C4-2B (cell line): ENCODE measurements at regions not wholly inside any gene's neighbourhood (a gene's known extent, or its start where the extent isn't known, plus 50 kb on each side); places are given as distances from the start of the nearest gene placed in this dataset.

Source experiments
- H3K27ac ChIP-seq: fragments of 450-650 bp; 2 replicates; pipeline ENCODE4 v1.5.1; 2017
- ZFX ChIP-seq: fragments of 450-650 bp; IDR thresholded peaks from 2 replicates; pipeline ENCODE4 v1.6.1; 2017
- TF ChIP-seq, protein P1 (sequence below): fragments of 450-650 bp; conservative IDR thresholded peaks from 2 replicates; pipeline ENCODE4 v1.5.1; 2017; ENCODE audit warnings: mild to moderate bottlenecking

GRCh38 chr2:221787561-221787960 lies 215.5 kb upstream of the EPHA4 start:
- TF ChIP-seq ZFX, result no peak
- TF ChIP-seq, protein P1, sequence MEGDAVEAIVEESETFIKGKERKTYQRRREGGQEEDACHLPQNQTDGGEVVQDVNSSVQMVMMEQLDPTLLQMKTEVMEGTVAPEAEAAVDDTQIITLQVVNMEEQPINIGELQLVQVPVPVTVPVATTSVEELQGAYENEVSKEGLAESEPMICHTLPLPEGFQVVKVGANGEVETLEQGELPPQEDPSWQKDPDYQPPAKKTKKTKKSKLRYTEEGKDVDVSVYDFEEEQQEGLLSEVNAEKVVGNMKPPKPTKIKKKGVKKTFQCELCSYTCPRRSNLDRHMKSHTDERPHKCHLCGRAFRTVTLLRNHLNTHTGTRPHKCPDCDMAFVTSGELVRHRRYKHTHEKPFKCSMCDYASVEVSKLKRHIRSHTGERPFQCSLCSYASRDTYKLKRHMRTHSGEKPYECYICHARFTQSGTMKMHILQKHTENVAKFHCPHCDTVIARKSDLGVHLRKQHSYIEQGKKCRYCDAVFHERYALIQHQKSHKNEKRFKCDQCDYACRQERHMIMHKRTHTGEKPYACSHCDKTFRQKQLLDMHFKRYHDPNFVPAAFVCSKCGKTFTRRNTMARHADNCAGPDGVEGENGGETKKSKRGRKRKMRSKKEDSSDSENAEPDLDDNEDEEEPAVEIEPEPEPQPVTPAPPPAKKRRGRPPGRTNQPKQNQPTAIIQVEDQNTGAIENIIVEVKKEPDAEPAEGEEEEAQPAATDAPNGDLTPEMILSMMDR, result no peak
- no peak overlapping the region for H3K27ac ChIP-seq

GRCh38 chr2:221786297-221786926 lies 214.3 kb upstream of the EPHA4 start:
- TF ChIP-seq, protein P1, result no peak
- TF ChIP-seq ZFX, result no peak
- no peak overlapping the region for H3K27ac ChIP-seq

GRCh38 chr2:221780281-221780688 lies 208.2 kb upstream of the EPHA4 start:
- no peak overlapping the region for H3K27ac ChIP-seq
- TF ChIP-seq ZFX, result no peak
- TF ChIP-seq, protein P1, result no peak

DNA sequence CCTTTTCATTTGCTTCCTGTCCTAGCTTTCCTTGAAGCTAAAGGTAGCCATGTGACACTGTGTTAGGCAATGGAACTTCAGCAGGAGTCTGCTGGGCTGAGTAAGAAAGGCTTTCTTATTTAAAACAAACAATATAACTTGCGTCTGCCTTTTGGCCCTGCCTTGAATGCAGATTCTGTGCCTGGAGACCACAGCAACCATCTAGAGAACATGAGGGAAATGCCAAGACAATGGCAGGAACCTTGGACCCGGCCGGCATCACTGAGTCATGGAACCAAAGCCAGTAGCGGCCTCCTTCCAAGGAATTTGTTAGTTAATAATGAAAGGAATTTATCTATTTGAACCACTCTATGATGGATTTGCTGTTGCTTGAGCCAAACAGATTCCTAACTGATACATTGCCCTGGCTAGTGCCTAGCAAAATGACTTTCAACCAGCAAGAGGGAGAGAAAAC lies 207.5 kb upstream of the EPHA4 start:
- TF ChIP-seq ZFX, result no peak
- TF ChIP-seq, protein P1, result no peak
- H3K27ac ChIP-seq, result no peak overlapping the region

DNA sequence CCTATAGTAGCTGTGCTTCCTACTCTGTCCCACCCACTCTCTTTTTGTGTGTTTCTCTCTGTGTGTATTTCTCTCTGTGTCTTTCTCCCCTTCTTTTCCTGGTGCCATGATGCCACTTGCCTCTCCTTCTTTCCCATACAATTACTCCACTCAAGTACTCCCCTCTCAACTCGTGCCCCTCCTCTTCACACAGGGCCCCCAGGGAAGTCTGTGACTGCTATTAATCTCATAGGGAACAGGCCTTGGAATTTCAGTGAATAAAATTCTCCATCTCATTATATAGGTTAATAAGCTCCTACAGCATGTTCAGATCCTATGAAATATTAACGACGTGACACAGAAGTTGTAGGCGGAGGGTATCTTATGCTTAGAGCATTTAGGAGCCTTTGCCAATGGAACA lies 205.9 kb upstream of the EPHA4 start:
- TF ChIP-seq, protein P1, result no peak
- no peak for TF ChIP-seq ZFX
- no peak overlapping the region for H3K27ac ChIP-seq

DNA sequence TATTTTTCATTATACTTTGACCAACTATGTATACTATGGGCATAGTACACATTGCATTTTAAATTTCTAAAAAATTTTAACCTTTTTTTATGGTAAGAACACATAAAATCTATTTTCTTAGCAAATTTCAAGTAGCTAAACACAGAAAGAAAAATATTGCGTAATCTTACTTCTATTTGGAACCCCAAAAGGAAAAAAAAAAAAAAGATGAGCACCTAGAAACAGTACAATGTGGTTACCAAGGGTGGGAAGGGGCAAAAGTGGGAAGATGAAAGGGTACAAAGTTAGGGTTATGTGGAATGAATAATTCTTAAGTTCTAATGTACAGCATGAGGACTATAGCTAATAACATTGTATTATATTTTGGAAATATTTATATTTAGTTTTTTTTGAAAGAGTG lies 205.0 kb upstream of the EPHA4 start:
- no peak for TF ChIP-seq ZFX
- TF ChIP-seq, protein P1, result no peak
- no peak overlapping the region for H3K27ac ChIP-seq

GRCh38 chr2:221775096-221775495 lies 203.0 kb upstream of the EPHA4 start:
- TF ChIP-seq ZFX, result no peak
- TF ChIP-seq, protein P1, result no peak

More at GRCh38 chr2:221775096-221775495, 203.0 kb upstream of the EPHA4 start:
- no peak overlapping the region for H3K27ac ChIP-seq
